ENCODE measurements at regions not wholly inside any gene's neighbourhood (a gene's known extent, or its start where the extent isn't known, plus 50 kb on each side); places are given as distances from the start of the nearest gene placed in this dataset.
"Not testable (repeated sequence)": the region's sequence is repeated elsewhere in the genome, so short reads cannot be mapped to it uniquely, and the experiment has no call there.

DNA sequence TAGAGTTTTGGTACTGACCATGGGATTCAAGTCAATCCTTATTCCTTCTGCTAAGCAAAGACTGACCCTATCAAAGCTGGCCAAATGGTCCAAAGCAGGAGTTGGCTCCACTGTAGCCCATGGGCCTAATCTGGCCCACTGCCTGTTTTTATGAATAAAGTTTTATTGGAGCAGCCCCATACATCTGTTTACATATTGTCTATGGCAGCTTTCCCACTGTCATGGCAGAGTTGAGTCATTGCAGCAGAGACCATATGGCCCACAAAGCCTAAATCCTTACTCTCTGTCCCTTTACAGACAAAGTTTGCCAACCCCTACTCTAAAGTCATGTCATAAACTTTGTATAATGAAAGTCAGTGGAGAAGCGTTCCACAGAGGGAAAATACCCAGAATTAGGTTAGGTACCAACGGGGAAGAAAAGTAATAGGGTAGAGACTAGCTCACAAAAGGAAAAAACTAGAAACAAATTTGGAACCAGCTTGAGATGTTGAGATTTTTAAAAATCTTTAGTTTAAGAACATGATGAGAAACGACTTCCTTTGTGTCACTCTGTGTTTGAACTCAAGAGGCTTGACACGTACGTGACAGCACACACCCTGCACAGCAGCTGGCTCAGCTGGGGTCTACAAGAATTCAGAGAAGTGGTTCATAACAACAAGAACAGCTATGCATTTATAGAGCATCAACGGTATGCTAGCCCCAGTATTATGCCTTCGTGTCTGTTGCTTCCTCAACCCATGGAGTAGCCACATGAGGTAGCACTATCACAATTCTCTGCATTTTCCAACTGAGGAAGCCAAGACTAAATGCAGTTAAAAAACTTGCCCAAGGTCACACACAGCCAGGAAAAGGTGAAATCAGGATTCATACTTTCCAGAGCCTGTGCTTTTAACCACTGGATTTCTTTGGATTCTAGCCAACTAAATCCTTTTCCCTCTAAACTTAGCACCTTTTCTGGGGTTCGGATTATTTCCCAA, 198.9 kb upstream of the WWC1 start:
- DNase-seq = no peak

- no peak for DNase-seq
These were observed 198.1 kb upstream of the WWC1 start for GRCh38 chr5:168093200-168093910.

DNA sequence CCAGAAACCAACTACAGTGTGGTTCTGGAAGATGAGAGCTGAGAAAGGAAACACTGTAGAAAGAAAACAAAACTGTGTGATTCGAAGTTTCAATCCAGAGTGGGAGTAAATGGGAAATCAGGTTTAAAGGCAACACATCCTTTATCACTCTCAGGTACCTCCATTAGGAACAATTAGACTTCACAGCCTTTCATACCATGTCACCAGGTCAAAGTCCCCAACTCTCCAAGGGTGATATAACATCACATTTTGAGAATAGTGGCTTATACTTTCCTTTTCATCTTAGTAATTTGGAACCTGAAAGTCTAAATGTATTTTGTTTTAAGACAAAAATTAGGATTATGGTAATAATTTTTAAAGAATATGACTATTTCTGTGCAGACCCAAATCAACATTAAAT, 194.9 kb upstream of the WWC1 start:
- no peak for DNase-seq

- DNase-seq = no peak
These were observed 193.4 kb upstream of the WWC1 start for GRCh38 chr5:168097876-168098653.

- no peak for DNase-seq
These were observed 190.1 kb upstream of the WWC1 start for GRCh38 chr5:168101352-168101751.

DNA sequence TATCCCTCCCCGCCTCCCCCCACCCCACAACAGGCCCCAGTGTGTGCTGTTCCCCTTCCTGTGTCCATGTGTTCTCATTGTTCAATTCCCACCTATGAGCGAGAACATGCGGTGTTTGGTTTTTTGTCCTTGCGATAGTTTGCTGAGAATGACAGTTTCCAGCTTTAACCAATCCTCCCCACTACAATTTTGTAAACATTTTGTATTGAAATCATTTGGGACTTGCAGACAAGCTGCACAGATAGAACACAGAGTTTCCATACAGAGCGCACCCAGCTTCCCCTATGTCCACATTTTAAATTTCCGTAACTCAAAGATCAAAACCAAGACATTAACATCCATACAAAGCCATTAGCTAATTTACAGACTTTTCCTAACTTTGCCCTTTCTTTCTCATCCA, 188.4 kb upstream of the WWC1 start:
- DNase-seq = not testable (repeated sequence)

DNA sequence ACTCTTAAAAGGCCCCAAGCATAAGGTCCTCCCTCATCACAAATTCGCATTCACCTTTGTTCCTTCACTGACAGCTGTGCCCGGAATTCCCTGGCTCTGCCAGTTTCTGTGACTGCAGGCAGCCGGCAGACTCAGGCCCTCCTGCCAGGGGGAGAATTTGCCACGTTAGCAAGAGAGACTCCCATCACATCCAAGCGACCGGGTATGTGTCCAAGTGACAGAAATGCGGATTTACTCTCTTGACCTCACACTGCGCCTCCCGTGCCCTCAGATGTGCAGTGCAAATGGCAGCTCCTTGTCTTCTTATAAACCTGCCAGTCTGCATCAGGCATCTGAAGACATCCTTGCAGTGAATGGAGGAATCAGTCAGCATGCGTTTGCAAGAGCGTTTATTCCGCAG, 187.1 kb upstream of the WWC1 start:
- no peak for DNase-seq

GRCh38 chr5:168104811-168105481, 186.5 kb upstream of the WWC1 start:
- no peak for DNase-seq

DNA sequence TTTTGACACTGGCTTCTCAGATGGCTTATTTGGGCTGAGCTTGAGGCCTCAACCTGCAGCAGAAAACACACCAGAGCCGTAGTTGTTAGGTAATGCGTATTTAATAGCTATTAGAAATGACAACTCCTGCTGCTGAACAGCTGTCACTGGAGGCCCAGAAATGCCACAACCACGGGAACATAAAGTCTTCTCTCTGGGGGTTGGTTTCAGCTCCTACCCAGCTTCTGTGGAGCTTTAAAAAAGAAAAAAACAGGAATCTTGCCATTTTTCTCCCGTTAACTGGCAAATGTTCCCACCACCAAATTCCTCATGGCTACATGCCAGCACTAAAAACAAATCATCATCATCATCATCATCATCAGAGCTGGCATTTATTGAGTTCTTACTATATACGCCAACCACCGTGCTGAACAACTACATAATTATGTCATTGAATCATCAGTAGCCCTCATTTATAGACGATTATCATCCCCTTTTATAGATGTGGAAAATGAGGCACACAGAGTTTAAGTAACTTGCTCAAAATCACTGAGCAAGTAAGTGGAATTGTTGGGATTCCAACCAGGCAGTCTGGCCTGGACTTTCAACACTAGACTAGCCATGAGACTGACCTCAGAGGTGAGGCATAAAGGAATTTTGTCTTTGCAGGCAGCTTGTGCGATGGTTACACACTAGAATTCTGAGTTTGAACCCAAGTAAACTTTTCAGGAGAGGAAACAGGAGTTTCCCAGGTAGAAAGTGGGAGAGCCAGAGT, 185.3 kb upstream of the WWC1 start:
- no peak for DNase-seq

DNA sequence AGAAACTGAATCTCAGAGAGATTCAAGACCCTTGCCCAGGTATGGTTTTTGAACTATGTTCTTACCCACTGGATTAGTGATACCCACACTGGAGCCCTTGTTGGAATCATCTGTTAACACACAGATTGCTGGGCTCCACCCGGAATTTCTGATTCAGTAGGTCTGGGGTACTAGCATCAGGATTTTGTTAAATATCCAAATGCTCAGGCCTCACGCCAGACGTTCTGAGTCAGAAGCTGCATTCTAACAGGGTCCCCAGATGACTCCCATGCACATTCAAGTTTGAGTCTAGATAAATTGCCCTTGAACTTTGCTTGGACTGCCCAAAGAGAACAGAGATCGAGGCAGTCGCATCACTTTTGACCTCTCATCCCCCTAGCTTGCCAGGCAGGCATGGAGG, 182.0 kb upstream of the WWC1 start:
- no peak for DNase-seq

DNA sequence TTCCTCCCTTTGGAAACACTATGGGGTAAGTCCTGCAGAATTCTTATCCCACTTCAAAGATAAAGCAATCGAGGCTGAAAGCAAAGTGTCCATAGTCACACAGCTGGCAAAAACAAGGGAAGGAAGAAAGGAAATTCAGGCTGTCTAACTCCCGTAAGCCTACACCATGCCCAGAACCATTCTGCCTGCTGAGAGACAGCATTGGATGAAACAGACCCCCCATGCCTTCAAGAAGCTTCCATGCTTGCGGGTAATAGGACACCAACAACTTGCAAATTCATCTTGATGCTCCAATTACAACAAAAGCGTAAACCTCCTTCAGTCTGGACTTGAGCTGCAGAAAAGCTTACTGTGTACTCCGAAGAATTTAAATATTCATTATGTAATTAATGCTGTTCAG, 181.1 kb upstream of the WWC1 start:
- no peak for DNase-seq

- no peak for DNase-seq
These were observed 180.3 kb upstream of the WWC1 start for GRCh38 chr5:168110870-168111832.

GRCh38 chr5:168114444-168115017, 176.9 kb upstream of the WWC1 start:
- peak; percentile 73 for DNase-seq

DNA sequence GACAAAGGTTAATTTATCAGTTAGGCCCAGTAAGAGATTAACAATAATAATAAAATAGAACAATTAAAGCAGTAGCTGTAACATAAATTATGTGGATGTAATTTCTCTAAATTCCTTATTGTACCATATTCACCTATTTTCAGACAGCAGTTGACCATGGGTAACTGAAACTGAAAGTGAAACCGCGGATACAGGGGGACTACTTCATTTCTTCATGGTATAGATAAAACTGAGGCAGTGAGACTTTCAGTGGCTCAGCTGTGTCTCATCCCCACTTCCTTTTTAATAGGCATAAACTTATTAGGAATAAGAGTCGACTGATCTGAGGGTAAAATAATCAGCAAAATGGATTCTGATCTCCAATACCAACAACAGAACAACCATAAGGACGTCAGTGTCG, 174.0 kb upstream of the WWC1 start:
- DNase-seq = no peak

DNA sequence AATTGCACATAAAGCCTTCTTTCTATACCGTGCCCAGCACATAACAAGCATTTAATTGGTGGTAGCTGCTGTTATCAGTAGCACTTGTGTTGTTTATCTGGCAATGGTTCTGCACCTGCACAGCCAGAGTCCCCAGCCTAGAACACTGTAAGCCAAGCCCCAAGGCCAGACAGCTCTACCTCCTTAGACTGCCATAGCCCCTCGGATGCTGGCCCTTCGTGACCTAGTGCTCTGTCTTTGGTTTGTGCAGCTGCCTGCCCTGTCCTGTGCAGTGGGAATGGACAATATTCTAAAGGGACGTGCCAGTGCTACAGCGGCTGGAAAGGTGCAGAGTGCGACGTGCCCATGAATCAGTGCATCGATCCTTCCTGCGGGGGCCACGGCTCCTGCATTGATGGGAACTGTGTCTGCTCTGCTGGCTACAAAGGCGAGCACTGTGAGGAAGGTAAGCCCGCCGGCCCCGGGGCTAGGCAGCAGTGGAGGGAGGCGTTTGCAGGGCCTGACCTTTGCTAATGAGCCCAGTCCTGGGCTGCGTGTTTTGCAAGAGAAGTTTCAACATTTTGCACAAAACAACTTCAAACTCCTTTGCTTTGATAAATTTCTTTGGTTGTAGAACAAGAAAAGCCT, 173.3 kb upstream of the WWC1 start:
- no peak for DNase-seq

DNA sequence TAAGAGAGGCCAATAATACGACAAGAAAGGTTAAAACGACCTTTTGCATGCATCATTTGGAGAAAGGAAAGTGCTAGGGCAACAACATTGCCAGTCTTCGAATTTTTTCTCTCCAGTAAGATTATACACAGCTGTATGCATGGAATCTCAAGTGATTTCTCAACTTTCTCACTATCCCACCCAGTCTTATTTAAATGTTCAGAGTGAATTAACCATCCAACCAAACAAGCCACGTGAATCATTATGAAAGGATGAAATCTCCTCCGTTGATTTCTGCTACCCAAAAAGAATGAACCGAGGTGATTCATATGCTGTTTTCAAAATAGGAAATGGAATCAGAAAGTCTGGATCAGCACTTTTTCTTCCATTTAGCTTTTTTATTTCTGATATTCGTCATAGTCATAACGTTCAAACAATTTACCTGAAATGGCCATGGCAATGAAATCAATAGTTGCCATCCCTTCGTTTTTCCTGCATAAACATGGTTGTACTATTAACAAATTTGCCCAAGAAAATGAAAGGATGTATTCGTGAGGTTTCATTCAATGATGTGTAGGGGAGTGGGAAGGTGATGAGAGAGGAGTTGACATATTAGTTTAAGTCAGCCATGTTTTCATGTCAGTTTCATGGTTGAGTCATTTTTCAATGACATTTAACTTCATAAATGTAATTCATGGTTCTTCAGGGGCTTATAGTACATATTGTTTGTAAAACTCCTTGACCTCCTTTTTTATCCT, 170.9 kb upstream of the WWC1 start:
- no peak for DNase-seq

DNA sequence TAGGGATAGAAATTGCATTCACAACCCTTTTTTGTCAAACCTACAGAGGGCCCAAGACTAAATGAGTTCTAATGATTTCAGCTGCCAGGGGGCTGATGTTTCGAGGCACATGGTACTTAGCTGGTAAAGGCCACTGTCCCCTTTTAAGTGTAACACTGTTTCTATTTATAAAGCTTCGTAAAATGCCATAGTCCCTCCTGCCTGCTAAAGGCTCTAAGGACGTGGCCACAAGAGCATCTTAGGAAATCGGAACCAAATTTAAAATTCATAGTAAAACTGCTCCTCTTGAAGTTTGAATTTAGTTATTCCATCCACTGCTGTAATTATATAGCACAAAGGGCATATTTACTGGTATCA, 170.3 kb upstream of the WWC1 start:
- DNase-seq = no peak

- DNase-seq = no peak
These were observed 167.6 kb upstream of the WWC1 start for GRCh38 chr5:168123631-168124528.
